ENCODE measurements at regions not wholly inside any gene's neighbourhood (a gene's known extent, or its start where the extent isn't known, plus 50 kb on each side); places are given as distances from the start of the nearest gene placed in this dataset.

DNA sequence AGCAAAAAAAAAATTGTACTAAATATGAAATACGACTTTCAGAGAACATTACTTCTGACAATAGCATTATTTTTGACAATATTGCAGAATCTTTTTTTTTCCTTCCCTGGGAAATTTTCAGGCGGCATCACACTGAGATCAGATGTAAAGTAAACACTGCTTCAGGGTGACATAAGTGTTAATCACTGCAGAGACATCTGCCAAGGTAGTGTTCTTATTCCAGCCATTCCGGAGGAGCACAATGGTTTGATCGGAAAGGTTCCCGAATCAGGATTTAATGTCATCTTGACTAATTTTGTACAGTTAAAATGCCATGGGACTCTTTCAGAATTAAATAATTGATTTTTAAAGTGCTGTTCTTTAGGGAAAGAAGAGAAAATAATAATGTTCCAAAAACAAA lies 56.7 kb upstream of the ZNF236 start:
- TF ChIP-seq POLR2AphosphoS5 (IDR thresholded peaks at IDR 0.05; ENCODE audit: low read depth, low read length) (no peak), POLR2A (IDR thresholded peaks at IDR 0.05; ENCODE audit: low read depth, low read length) (no peak)
